GM21619 (cell line): ENCODE measurements at regions not wholly inside any gene's neighbourhood (a gene's known extent, or its start where the extent isn't known, plus 50 kb on each side); places are given as distances from the start of the nearest gene placed in this dataset.

ENCODE experiments used
- ATAC-seq: cut with Tn5 transposase; IDR thresholded peaks from one replicate; pipeline ENCODE4 v1.9.1; 2021; ENCODE audit not compliant: unreplicated experiment

GRCh38 chr15:98506711-98507110 lies 141.6 kb upstream of the IGF1R start:
- no peak for ATAC-seq

GRCh38 chr15:98513428-98513986 lies 134.8 kb upstream of the IGF1R start:
- ATAC-seq = no peak

- ATAC-seq = no peak
Observed at GRCh38 chr15:98514034-98514622, 134.2 kb upstream of the IGF1R start.

- peak; percentile 90 for ATAC-seq
Observed at GRCh38 chr15:98518823-98519561, 129.3 kb upstream of the IGF1R start.

- no peak for ATAC-seq
Observed at GRCh38 chr15:98519767-98520550, 128.4 kb upstream of the IGF1R start.

GRCh38 chr15:98522127-98522526 lies 126.2 kb upstream of the IGF1R start:
- ATAC-seq = no peak

GRCh38 chr15:98523912-98524662 lies 124.3 kb upstream of the IGF1R start:
- ATAC-seq = no peak

GRCh38 chr15:98524838-98525660 lies 123.3 kb upstream of the IGF1R start:
- ATAC-seq = no peak

- no peak for ATAC-seq
Observed at GRCh38 chr15:98525661-98526001, 122.7 kb upstream of the IGF1R start.

GRCh38 chr15:98526094-98526493 lies 122.2 kb upstream of the IGF1R start:
- ATAC-seq = no peak

- no peak for ATAC-seq
Observed at GRCh38 chr15:98528046-98528725, 120.2 kb upstream of the IGF1R start.

- ATAC-seq = no peak
Observed at GRCh38 chr15:98529205-98530145, 118.9 kb upstream of the IGF1R start.

- ATAC-seq = no peak
Observed at GRCh38 chr15:98530570-98530969, 117.8 kb upstream of the IGF1R start.

- ATAC-seq = no peak
Observed at GRCh38 chr15:98532063-98532462, 116.3 kb upstream of the IGF1R start.

GRCh38 chr15:98536976-98537375 lies 111.4 kb upstream of the IGF1R start:
- no peak for ATAC-seq

GRCh38 chr15:98537516-98538060 lies 110.8 kb upstream of the IGF1R start:
- no peak for ATAC-seq

- no peak for ATAC-seq
Observed at GRCh38 chr15:98541519-98541918, 106.8 kb upstream of the IGF1R start.

- no peak for ATAC-seq
Observed at GRCh38 chr15:98543237-98543636, 105.1 kb upstream of the IGF1R start.
